Fibroblast of lung (primary cell): ENCODE measurements at regions not wholly inside any gene's neighbourhood (a gene's known extent, or its start where the extent isn't known, plus 50 kb on each side); places are given as distances from the start of the nearest gene placed in this dataset.

Experiments used
- CTCF ChIP-seq, 2 donors: IDR thresholded peaks in 1 of 2; conservative IDR thresholded peaks in 1 of 2; 1 replicate in 1 of 2; 2 replicates in 1 of 2; pipeline ENCODE4 v1.5.1; 2011 to 2012; ENCODE audit warnings: low read length in 2 of 2, control low read depth in 1 of 2, inconsistent platforms in 1 of 2, low read depth in 1 of 2, mild to moderate bottlenecking in 1 of 2
- EZH2 ChIP-seq: IDR thresholded peaks from 2 replicates; pipeline ENCODE4 v1.5.1; 2012; ENCODE audit warnings: low read length, control low read depth, mild to moderate bottlenecking; ENCODE audit errors: missing control alignments

DNA sequence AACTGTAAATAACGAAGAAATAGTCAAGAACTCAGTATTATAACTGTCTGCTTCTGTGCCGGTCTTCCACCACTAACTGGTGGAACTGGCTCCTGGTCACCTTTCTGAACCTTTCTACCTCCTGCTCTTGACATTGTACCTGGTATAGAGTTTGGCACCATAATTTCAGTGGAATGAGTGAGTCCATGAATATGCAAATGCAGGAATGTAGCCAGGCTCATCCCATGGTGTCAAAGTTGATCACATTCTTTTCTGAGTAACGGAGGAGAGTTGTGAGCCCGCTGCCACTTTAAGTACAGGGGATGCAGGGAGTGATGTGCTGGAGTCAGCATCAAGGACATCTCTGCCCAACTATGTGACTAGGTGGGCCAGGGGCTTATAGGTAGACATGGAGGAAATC, 207.9 kb upstream of the HS3ST1 start:
- TF ChIP-seq CTCF (conservative IDR thresholded peaks at IDR 0.05 in 1 of 2, IDR thresholded peaks at IDR 0.05 in 1 of 2; ENCODE audit: low read depth in 1 of 2, low read length in 2 of 2): no peak
- no peak for TF ChIP-seq EZH2
